COLO668 (cell line): ENCODE measurements at regions not wholly inside any gene's neighbourhood (a gene's known extent, or its start where the extent isn't known, plus 50 kb on each side); places are given as distances from the start of the nearest gene placed in this dataset.
A peak's percentile ranks its signal among the peaks of the same experiment; 100 is the strongest.
"Not testable (repeated sequence)": the region's sequence is repeated elsewhere in the genome, so short reads cannot be mapped to it uniquely, and the experiment has no call there.

Experiments
- DNase-seq: peaks from one replicate; lab custom pipeline; 2025; ENCODE audit not compliant: unreplicated experiment; lab: John Stamatoyannopoulos, UW

DNA sequence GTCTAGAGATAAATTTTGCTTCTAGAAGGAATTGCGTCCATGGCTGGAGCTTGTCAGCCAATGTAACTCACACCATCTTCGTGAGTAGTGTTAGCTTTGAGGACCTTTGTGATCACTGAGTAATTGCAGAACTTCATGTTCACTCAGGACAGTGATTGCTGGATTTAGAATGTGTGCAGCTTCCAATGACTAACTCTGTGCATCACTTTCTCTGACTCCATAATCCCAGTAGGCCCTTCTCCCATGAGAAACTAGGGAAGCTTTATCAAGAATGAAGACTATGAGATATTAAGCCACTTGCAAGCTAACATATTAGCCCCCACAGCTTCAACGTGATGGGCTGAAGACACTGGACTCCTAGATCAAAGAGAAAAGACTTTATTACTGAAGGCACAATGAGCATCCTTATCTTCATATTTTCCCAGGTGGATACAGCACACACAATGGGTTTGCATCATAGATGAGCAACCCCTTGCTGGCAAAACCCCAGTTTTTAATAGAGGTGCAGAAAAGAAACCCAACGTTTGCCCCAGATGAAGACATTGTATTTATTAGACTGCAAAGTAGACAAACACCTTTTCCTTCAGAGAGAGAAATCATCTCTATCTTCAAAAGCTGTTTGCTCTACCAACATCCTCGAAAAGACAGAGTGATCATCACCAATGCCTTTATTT lies 561.0 kb downstream of the LTN1 start:
- no peak for DNase-seq

DNA sequence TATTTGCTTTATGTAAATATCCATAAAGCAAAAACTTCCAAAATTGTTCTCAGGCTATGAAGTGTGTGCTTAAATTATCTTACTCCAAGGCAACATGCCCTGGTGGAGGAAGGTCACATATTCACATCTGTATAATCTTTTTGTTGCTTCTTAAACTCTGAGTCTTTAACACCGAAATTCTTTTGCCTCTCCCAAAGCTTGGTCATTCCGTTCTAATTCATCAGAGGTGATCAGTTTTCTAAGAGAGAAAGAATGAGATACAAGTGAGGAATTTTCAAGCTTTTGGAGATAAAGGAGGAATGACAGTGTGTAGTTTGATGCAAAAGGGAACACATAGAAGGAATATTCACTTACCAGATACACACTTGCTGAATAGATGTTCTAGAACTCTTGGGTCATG lies 561.7 kb downstream of the LTN1 start:
- DNase-seq, result no peak

DNA sequence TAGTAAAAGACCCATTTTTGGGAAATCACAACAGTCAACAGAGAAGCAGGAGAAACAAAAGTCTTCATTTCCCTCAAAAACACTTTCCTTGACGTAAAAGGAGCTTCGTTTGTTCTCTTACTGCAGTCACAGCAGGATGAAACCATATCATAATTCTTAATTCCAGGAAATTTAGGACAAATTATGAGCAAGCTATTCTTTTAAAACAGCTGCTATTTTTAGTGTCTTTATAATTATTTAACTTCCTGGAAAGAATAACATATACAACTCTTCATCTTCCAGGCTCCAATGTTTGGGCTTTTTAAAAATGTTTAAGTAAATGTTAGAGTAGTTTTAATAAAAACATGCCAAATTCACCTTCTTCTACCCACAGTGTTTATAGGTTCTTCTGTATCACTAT lies 563.5 kb downstream of the LTN1 start:
- DNase-seq, result no peak

DNA sequence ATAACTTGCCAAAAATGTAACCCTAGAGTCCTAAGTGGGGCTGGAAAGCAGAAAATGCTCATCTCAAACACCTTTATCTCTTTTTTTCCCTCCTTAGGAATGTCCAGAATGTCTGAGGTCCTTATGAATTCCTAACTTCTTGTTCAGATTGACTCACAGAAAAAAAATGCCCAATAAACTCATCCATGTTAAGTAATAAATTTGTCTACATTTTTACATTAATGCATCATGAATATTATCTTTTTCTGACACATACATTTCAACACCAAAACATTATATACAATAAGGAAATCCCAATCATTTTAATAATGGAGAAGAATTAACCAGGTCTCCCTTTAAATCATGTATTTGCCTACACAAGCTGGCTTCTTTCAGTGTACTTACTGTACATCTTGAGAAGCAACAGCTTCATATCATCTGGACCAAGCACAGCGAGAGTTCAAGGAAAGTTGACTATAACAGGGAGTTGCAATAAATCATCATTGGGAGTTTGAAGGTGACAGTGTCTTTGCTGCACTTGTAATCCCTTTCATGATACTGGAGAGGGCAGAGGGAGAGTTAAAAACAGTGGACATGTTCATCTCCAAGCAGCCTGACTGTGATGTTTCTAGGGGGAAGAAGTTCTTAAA lies 565.2 kb downstream of the LTN1 start:
- no peak for DNase-seq

DNA sequence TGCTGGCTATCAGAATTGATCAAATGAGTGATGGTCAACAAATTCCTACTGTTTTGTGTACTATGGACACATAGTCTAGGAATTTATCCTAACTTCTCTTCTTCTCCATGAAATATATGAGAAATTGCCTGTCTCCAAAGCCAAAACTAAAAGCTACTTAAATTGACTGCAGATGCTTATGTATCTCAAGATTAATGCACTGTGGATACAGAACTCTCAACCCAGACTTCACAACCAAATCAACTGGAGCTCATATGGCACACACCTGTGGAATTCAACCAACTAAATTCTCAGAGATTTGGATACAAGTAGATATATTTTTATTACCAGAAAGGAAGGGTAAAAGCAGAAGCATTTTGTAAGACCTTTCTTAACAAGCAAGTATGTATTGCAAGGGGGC lies 566.1 kb downstream of the LTN1 start:
- DNase-seq, result no peak

DNA sequence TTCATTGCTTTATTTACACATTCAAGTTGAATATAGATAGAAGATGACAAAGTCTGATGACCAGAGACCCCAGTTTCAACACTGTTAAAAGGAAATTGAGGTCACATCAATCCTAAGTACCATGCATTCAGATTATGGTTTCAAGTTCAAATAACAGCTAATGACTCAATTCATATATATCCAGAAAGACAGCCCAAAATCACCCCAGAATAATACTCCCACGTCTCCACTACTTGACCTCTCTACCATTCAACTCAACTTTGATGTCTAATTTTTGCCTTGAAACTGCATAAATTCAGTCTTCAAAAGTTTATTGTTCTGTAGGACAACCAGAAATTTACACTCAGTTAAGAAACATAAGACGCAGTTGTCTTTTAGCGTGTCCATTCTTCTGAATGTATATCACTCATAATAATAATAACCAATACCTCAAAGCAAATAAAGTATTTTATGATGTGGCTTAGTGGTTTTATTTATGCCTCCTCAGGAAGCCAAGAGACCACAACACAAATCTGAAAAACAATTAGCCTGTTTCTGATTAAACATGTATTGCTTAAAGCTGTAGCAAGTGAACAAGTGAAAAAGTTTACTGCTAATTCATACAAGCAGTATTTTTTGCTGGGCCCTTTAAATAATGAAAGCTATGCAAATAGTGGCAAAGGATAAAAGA lies 569.0 kb downstream of the LTN1 start:
- no peak for DNase-seq

DNA sequence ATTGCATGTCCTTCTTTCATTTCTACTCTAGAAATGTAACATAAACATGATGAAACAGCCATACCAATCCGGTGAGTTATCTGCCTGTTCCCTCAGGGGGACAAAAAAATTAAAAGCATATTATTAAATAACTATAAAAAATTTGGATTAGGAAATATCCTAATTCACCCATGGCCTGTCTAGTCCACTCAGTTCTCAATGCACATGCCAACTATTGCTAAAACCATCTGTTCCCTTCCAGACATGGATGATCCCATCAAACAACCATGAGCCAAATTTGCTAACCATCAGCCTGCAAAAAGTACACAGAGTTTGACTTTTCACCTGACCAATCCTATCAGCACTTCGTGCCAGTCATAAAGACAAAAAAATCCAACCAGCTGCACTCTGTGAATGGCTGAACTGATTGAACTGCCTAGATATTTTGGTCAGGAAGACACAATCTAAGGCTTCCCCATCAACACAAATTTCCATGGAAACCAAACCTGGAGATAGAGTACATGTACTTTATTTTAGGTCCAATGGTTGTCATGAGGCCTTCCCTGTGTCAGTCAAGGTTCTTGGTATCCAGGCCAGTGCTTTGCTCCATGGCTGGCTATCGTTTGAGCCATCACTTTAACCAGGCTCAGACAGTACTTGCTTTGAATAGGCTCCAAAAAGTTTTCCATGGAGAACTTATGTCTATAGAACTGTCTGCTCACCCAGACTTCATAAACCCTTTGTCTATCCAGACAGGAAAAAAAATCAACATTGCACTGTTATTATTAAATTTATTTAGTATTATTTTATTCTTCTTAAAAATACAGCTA lies 570.8 kb downstream of the LTN1 start:
- DNase-seq, result no peak

DNA sequence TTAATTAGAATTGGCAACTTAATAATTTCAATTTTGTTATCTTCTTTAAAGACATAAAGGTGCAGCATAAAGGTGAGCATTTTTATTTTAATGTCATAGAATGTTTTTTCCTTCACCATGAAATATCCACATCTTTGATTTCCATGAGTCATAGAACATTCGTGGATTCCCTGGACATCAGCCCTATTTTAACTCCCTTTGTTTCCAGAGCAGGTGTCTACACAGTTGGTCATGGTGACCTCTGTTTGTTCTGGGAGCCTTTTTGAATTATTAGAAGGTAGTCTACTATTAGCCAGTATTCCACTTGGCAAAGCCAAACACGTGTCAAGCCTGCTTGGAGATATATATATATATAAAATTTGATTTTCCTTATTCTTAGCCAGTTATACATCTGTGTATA lies 572.9 kb downstream of the LTN1 start:
- DNase-seq, result no peak

DNA sequence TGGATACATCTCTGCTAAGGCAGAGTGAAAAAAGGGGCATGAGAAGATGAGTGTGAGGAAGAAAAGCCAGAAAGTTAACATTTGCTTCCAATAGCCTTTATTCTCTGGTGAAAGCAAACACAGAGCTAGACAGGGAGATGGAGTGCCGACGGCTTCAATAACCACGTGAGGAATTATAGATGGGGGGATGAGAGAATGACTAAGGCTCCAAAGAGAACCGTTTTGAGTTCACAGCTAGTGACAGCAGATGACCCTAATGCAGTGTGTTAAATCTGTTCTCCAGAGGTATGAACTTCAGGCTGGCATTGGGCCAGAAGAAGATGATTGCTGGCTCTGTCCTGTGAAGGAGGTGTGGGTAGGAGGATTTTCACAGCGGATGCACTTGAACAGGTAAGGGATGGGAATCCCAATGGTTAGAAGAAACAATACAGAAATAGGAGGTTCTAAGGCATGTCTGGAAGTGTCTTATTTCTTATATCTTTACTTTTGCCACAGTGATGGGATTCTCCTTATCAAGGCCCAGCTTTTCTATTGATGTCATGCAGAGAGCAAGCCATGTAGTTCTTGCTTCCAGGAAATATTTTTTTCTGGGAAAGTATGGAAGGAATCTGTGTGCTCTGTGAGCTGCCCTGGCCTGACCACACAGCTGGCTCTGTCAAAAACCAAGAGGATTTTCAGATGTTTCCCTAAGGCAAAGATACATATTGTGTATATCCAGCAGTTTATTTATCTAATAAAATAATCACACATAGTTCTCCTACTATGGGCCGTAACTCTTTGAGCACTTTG lies 573.8 kb downstream of the LTN1 start:
- DNase-seq, result no peak

DNA sequence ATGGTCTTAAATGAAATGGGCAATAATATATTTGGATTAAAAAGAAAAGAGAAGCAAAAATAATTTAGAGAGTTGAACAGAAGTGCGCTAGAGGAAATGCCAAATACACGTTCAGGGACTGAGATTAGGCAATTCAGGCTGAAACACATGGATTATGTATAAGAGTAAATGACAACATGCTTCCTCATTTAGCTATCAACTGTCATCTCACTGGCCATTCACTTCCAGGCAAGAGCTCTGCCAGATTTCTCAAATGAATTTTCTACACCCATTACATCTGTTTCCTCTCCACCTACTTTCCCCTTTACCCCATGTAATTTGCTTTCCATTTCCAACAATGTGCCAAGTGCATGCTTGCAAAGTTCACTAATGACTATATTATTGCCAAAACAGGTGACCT lies 582.4 kb downstream of the LTN1 start:
- DNase-seq, result no peak

DNA sequence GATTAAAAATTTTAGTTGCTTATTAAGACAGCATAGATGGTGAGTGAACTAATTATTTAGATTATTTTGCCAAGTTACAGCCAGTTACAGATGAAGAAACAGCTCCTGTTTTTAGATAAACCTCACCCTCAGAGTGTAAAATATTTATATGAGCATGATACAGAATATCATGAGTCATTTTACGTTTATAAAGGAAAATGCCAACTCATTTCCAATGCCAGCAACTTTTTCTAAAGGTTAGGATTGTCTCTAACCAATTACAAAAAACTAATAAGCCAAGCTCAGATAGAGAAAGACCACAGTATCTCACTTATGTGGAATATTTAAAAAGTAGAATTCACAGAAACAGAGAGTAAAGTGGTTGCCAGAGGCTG lies 590.1 kb downstream of the LTN1 start:
- DNase-seq, result no peak

DNA sequence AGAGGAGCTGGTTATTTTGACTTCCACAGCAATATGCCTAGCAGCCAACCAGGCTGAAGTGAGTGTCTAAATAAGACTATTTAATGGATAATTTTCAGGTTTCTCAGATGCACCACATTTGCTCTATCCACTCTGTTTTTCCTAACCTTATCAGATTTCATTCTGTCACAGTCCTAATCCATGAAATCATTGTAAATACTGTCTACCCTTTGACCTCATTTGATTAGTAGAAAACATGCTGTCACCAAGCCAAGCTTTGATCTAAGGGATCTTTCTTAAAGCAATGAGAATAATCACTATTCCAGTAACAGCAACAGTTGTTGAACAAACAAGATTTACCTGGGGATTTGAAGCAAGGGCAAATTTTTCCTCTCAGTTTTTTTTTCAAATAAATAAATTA lies 595.6 kb downstream of the LTN1 start:
- DNase-seq, result no peak

DNA sequence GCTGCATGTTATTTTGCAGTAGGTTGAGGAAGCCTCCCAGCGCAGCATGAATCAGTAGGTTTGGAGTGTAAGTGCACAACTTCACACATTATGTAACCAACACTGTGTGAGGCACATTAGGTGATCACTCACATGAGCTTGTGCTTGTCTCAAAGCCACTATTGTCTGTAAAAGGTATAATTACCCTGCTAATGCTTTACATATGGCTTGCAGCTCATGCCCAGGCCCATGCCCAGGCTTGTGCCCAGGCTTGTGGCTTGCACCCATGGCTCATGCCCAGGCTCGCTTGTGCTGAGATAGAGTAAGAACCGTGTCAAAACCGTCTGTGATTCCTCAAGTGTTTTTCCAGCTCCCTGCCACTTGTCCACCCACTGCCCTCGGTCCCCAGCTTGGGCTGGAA lies 596.3 kb downstream of the LTN1 start:
- no peak for DNase-seq

DNA sequence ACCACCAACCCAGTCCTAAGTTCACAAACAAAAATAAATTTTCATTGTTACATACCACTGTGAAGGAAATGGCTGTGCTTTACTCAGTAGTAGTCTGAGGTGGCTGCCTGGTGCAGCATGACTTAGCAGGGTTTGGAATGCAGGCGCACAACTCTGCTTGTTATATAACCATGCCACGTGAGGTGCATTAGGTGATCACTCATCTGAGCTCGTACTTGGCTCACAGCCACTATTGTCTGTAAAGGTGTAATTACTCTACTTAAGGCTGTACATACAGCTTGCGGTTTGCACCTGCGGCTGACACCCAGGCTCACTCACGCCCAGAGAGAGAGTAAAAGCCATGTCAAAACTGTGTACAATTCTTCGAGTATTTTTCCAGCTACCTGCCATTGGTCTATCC lies 599.4 kb downstream of the LTN1 start:
- DNase-seq, result peak; percentile 33

DNA sequence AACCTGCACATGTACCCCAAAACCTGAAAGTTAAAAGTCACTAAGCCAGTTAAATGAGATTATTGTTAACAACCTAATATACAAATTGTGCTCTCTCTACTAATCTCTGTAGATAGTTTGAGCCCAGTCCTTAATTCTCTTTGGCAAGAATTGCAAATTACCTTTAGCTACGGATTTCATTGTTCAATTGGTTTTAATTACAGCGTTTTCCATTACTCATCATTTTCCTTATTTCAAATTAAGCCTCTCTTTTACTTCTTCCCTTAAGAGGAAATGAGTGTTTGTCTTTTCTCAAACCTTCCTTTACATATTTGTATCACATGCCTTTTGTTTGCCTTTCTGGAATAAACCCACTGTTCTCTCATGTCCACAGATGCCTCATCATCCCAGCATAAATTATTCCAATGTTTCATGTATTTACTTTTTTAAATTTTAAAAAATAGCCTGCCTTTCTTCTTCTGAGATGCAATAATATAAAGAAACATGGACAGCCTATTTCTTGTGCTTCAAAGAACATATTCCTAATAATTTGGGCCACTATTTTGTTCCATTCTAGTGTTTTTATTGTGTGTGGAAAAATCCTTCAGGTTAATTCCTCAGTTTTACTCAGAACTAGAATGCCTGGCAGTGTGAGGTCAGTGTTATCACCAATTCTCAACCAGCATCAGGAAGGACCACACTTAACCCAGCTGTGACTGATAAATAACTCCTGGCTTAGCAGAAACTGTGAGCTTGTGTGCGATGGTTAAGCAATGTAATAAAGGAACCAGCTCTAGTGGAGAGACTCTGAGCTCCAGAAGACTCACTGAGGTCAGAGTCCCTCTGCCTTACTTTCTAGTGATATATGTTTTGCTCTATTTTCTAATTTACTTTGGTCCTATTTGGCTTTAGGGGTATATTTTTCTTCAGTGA lies 600.5 kb downstream of the LTN1 start:
- no peak for DNase-seq

DNA sequence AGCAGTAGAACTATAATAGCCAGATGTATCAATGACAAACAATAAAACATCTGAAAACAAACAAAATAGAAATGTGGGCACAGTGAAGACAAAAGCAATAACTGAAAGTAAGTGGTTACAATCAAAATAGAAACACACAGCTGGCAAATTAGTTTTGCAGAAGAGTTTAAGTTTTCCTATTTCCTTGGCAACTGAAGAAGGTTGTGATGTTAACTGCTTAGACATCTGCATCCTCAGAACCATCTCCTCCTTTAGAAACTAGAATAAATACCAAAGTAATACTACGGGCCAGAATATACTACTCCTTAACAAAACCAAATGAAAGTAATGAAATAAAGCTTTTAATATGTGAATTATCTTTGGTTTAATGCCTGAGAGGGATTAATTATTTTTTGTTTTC lies 605.5 kb downstream of the LTN1 start:
- DNase-seq, result no peak

DNA sequence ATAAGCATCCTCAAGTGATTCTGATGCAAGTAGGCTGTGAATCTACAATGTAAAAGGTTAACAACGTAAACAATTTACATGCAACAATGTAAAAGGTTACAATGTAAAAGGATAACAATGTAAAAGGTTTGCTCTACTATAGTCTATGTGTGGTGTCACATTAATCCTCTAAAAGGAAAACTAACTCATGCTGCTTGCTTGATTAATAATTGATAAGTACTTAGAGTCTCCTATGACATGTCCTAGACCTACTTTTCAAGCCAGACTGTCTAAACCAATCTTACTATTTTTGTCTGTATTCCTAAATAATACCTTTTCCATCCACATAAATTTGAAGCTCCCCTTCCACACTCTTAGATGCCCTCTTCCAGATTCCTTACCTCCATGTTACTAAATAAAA lies 606.8 kb downstream of the LTN1 start:
- DNase-seq, result no peak

DNA sequence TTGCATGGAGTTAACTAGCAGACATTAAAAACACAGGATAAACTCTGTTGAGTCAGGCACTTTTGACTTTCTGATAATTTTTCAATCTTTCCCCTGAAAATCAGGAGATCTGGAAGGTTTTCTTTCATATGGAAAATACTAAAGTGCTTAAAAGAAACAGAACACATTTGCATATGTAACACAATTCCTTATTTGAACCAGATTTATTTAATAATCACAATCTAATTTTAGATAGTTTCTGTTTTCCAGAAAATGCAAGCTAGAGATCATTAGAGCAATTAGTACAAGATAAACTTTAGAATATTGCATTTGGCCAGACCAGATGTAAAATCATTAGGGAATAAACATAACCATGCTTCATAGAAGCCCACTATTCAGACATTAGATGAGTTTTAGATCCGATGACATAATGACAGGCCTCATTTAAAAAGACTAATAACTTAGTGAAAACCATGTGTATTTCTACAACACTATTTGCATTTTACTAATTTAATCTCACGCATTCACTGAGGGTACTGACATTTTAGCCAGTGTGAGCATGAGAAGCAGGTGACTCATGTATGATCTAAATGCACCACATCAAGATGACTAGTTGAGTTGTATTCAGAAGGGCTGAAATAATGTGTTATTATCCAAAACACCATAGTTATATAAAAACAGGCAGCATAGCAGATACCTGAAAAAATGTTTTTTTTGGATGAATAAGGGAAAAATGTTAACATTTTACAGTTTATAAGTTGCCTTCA lies 611.5 kb downstream of the LTN1 start:
- not testable (repeated sequence) for DNase-seq

DNA sequence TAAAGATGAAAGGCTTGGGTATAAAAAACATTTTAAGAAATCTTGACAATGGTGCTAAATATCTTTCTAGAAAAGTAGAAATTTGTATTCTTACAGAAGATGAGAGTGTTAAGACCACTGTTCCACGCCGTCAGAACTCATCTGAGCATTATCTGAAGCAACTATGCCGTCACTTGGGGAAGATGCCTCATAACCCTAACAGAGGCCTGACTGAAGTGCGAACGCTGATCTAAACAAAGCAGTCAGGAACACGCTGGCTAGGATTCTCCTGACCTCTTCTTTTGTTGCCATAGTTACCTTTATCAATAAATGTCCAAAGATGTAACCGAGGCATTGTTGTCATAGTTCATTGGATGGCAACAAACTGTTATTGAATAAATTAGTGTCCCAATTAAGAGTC lies 612.4 kb downstream of the LTN1 start:
- DNase-seq, result no peak
